Endothelial cell of umbilical vein (primary cell): ENCODE measurements at regions not wholly inside any gene's neighbourhood (a gene's known extent, or its start where the extent isn't known, plus 50 kb on each side); places are given as distances from the start of the nearest gene placed in this dataset.

Experiments
- BruUV-seq: library from RNA; stranded (reverse); fragments of 400-500 nt; replicated peaks from 2 replicates; lab custom pipeline; 2021; lab: Mats Ljungman, UMichigan
- CTCF ChIA-PET: fragments of 300-600, 350-600 bp; sonication (Branson Sonifier 250); formaldehyde crosslinking; loops from one replicate; lab custom pipeline; 2021; ENCODE audit warnings: antibody characterized with exemption, inconsistent platforms; lab: Charles Lee
- POLR2A ChIA-PET: fragments of 300-600, 350-600 bp; sonication (Branson Sonifier 250); formaldehyde crosslinking; loops from one replicate; lab custom pipeline; 2021; ENCODE audit warnings: antibody characterized with exemption, inconsistent platforms; lab: Charles Lee
- DNase-seq: peaks from one replicate; pipeline ENCODE4 v3.0.0-alpha.2; 2011; ENCODE audit warnings: low read depth, low spot score
- FAIRE-seq: peaks from 2 replicates; lab custom pipeline; 2011; peaks lifted over from hg19 to GRCh38; lab: Jason Lieb, UNC
- H2AFZ ChIP-seq: 2 replicates; pipeline ENCODE4 v1.6.0; 2012; ENCODE audit warnings: low read depth, low read length, control low read depth, inconsistent platforms
- H3K27ac ChIP-seq: 2 replicates; pipeline ENCODE4 v1.5.1; 2011; ENCODE audit warnings: low read depth, mild to moderate bottlenecking, control low read depth, low read length, moderate library complexity; ENCODE audit not compliant: insufficient read depth
- H3K27me3 ChIP-seq, 2 experiments: 2 replicates each; pipeline versions ENCODE4 v1.6.0 to v1.6.1; 2011; ENCODE audit warnings: low read length in 2 of 2, mixed read lengths in 1 of 2; ENCODE audit not compliant: control insufficient read depth in 2 of 2, insufficient read depth in 2 of 2
- H3K36me3 ChIP-seq, 2 experiments: 2 replicates in 1 of 2; 3 replicates in 1 of 2; pipeline ENCODE4 v1.5.1; 2011; ENCODE audit warnings: low read length in 2 of 2, mild to moderate bottlenecking in 1 of 2, moderate library complexity in 1 of 2; ENCODE audit not compliant: control insufficient read depth in 2 of 2, insufficient read depth in 2 of 2; ENCODE audit errors: extremely low read depth in 1 of 2
- H3K4me1 ChIP-seq: 3 replicates; pipeline ENCODE4 v1.5.1; 2011; ENCODE audit warnings: mild to moderate bottlenecking, low read length; ENCODE audit not compliant: control insufficient read depth, insufficient read depth; ENCODE audit errors: extremely low read depth
- H3K4me2 ChIP-seq: 2 replicates; pipeline ENCODE4 v1.6.1; 2011; ENCODE audit warnings: low read length, control low read depth, mixed read lengths; ENCODE audit not compliant: insufficient read depth
- H3K4me3 ChIP-seq, 3 experiments: fragments of 200-600 bp in 1 of 3; sonication (generic), shearing (Covaris generic) in 1 of 3; replicated peaks in 1 of 3; 2 replicates each; pipeline ENCODE4 v1.5.1; 2011 to 2016; ENCODE audit warnings: control low read depth in 3 of 3, low read length in 3 of 3, mild to moderate bottlenecking in 2 of 3, inconsistent platforms in 1 of 3, low read depth in 1 of 3, moderate library complexity in 1 of 3; ENCODE audit not compliant: insufficient read depth in 1 of 3
- H3K79me2 ChIP-seq: 2 replicates; pipeline ENCODE4 v1.6.0; 2012; ENCODE audit warnings: low read length, inconsistent platforms; ENCODE audit not compliant: control insufficient read depth, insufficient read depth
- H3K9ac ChIP-seq: replicated peaks from 2 replicates; pipeline ENCODE3; 2011; ENCODE audit warnings: low read length, control low read depth; ENCODE audit not compliant: insufficient read depth; ENCODE audit errors: extremely low read depth
- H3K9me1 ChIP-seq: replicated peaks from 3 replicates; pipeline ENCODE4 v1.6.0; 2011; ENCODE audit warnings: mild to moderate bottlenecking, low read length; ENCODE audit not compliant: control insufficient read depth, insufficient read depth; ENCODE audit errors: extremely low read depth
- H3K9me3 ChIP-seq: replicated peaks from 2 replicates; pipeline ENCODE4 v1.5.1; 2012; ENCODE audit warnings: low read length, inconsistent platforms; ENCODE audit not compliant: control insufficient read depth, insufficient read depth
- H4K20me1 ChIP-seq: replicated peaks from 2 replicates; pipeline ENCODE3; 2011; ENCODE audit warnings: mild to moderate bottlenecking, low read length; ENCODE audit not compliant: control insufficient read depth, insufficient read depth; ENCODE audit errors: extremely low read depth
- CTCF ChIP-seq, 2 donors: IDR thresholded peaks; 1 replicate in 1 of 2; 2 replicates in 1 of 2; pipeline ENCODE4 v1.5.1; 2011; ENCODE audit warnings: low read length in 2 of 2, mild to moderate bottlenecking in 2 of 2, moderate library complexity in 2 of 2, control low read depth in 1 of 2, inconsistent platforms in 1 of 2, low read depth in 1 of 2; ENCODE audit not compliant: insufficient read depth in 1 of 2; ENCODE audit errors: extremely low read depth in 1 of 2
- EZH2 ChIP-seq: IDR thresholded peaks from 2 replicates; pipeline ENCODE4 v1.6.1; 2012; ENCODE audit warnings: borderline replicate concordance, low read depth, mild to moderate bottlenecking, moderate library complexity, low read length, inconsistent platforms; ENCODE audit not compliant: severe bottlenecking
- FOS ChIP-seq: IDR thresholded peaks from 2 replicates; pipeline ENCODE4 v1.6.1; 2011; ENCODE audit warnings: mild to moderate bottlenecking, low read length, moderate library complexity, borderline replicate concordance; ENCODE audit not compliant: insufficient read depth
- GATA2 ChIP-seq: IDR thresholded peaks from 2 replicates; pipeline ENCODE4 v1.7.0; 2011; ENCODE audit warnings: low read depth, mild to moderate bottlenecking, moderate library complexity, mixed read lengths, low read length; ENCODE audit not compliant: insufficient read length, insufficient read depth
- JUN ChIP-seq: IDR thresholded peaks from 2 replicates; pipeline ENCODE4 v1.6.1; 2011; ENCODE audit warnings: borderline replicate concordance, low read depth; ENCODE audit not compliant: insufficient read length, insufficient read depth
- MYC ChIP-seq: IDR thresholded peaks from one replicate; pipeline ENCODE4 v1.6.1; 2011; ENCODE audit warnings: mild to moderate bottlenecking, low read depth, low read length
- POLR2A ChIP-seq: IDR thresholded peaks from 2 replicates; pipeline ENCODE4 v1.6.1; 2012; ENCODE audit warnings: low read depth, mild to moderate bottlenecking, control low read depth, low read length
- dilution Hi-C: fragments of 300-500 bp; cut with MboI; formaldehyde crosslinking; loops from one replicate; pipeline ENCODE4 v1.15.0; 2019; ENCODE audit warnings: low sequenced_read_pairs; ENCODE audit not compliant: extremely low pct_ligation_motif_present
- intact Hi-C: fragments of 100-400 bp; cut with micrococcal nuclease; formaldehyde crosslinking; loops from one replicate; pipeline ENCODE4 v1.10.0; 2022

- Histone ChIP-seq H3K27ac (peak overlapping the region; percentile 39), H3K9ac (no peak overlapping the region)
- intact Hi-C loops: loop anchor here (1.0 kb wide), 2 partner anchors 272 to 693 kb away; partner anchors contain the start of gene PLK2
Observed at GRCh38 chr5:58188262-58188651, 271.6 kb downstream of the PLK2 start.

GRCh38 chr5:58187432-58188261, 272.2 kb downstream of the PLK2 start:
- Histone ChIP-seq H3K79me2 (no peaks in the 10 kb centered on the region), H3K9ac (no peak overlapping the region), H3K36me3 (no peaks in the 10 kb centered on the region), H3K27ac (peak overlapping the region; percentile 39), H3K9me3 (no peaks in the 10 kb centered on the region), H3K4me2 (peak overlapping the region; percentile 67), H3K9me1 (peaks cover 4% of the 10 kb centered on the region), H3K4me1 (peaks cover 22% of the 10 kb centered on the region), H3K4me3 (no peak overlapping the region), H3K27me3 (no peaks in the 10 kb centered on the region), H2AFZ (peak overlapping the region; percentile 85), H4K20me1 (no peaks in the 10 kb centered on the region)
- POLR2A ChIA-PET: interaction anchor here (0.5 kb wide), 1 partner anchor 191 kb away, joined by 3 read pairs; no protein-coding TSS in a partner anchor
- DNase-seq (no peak), FAIRE-seq (no peak)
- intact Hi-C loops (loop anchor here (1.0 kb wide), 2 partner anchors 273 to 692 kb away; partner anchors contain the start of gene PLK2), dilution Hi-C loops (no loop called here)
- BruUV-seq: no TSS peak
- TF ChIP-seq MYC (no peak), JUN (no peak), CTCF (IDR thresholded peaks at IDR 0.05; ENCODE audit: extremely low read depth in 1 of 2, insufficient read depth in 1 of 2, low read depth in 1 of 2, low read length in 2 of 2) (no peak), FOS (no peak), EZH2 (no peak), GATA2 (no peak), POLR2A (no peak)
- CTCF ChIA-PET: interaction anchor here (0.8 to 1.8 kb wide), 15 partner anchors 9 to 890 kb away, joined by 3 to 14 read pairs (median 3); partner anchors contain the start of gene PLK2

More at GRCh38 chr5:58188262-58188651, 271.6 kb downstream of the PLK2 start:
- BruUV-seq: no TSS peak
- H4K20me1 ChIP-seq: no peaks in the 10 kb centered on the region
- H3K36me3 ChIP-seq: no peaks in the 10 kb centered on the region
- CTCF ChIA-PET: interaction anchor here (0.6 to 1.8 kb wide), 18 partner anchors 9 to 891 kb away, joined by 3 to 14 read pairs (median 4); partner anchors contain the start of gene PLK2
- H3K4me2 ChIP-seq: peak overlapping the region; percentile 67
- TF ChIP-seq POLR2A: no peak
- TF ChIP-seq FOS: peak; percentile 22
- TF ChIP-seq GATA2: peak; percentile 97
- H3K27me3 ChIP-seq: no peaks in the 10 kb centered on the region
- peak; percentile 75 for DNase-seq
- dilution Hi-C loops: no loop called here
- no peak overlapping the region for H3K4me3 ChIP-seq
- H2AFZ ChIP-seq: peak overlapping the region; percentile 85
- peaks cover 4% of the 10 kb centered on the region for H3K9me1 ChIP-seq
- peaks cover 18% of the 10 kb centered on the region for H3K4me1 ChIP-seq
- no peaks in the 10 kb centered on the region for H3K9me3 ChIP-seq
- POLR2A ChIA-PET: no interaction called here
- H3K79me2 ChIP-seq: no peaks in the 10 kb centered on the region
- peak; percentile 76 for FAIRE-seq
